Colonic mucosa (tissue), 4 donors: ENCODE measurements at regions not wholly inside any gene's neighbourhood (a gene's known extent, or its start where the extent isn't known, plus 50 kb on each side); places are given as distances from the start of the nearest gene placed in this dataset.

Source experiments
- DNase-seq: peaks from one replicate; pipeline ENCODE4 v3.0.0-alpha.2; 2020
- H3K27ac ChIP-seq: fragments of 200-600 bp; one replicate; pipeline ENCODE4 v1.8.0; 2021
- H3K27me3 ChIP-seq: fragments of 200-600 bp; one replicate; pipeline ENCODE4 v1.8.0; 2021
- H3K36me3 ChIP-seq: fragments of 200-600 bp; one replicate; pipeline ENCODE4 v1.8.0; 2021
- H3K4me1 ChIP-seq: fragments of 200-600 bp; one replicate; pipeline ENCODE4 v1.8.0; 2021; ENCODE audit warnings: mild to moderate bottlenecking
- H3K4me3 ChIP-seq: fragments of 200-600 bp; one replicate; pipeline ENCODE4 v1.8.0; 2021
- H3K9ac ChIP-seq, 2 donors: one replicate each; pipeline ENCODE4 v1.7.0; 2013; ENCODE audit warnings: control low read depth in 2 of 2, low read depth in 2 of 2, low read length in 2 of 2
- H3K9me3 ChIP-seq: fragments of 200-600 bp; one replicate; pipeline ENCODE4 v1.8.0; 2021
- intact Hi-C: fragments of 100-400 bp; cut with DNase I; formaldehyde crosslinking; loops from one replicate; pipeline ENCODE4 v1.14.1; 2022
- TF ChIP-seq, protein P1 (sequence below): fragments of 200-600 bp; IDR thresholded peaks from one replicate; pipeline ENCODE4 v1.8.0; 2022; ENCODE audit warnings: antibody characterized with exemption, mild to moderate bottlenecking
- donor health status: healthy.
- donor health status: DM: no; HTN: no; CAD: no.
- donor health status: DM: no; HTN: no; CAD: no.

DNA sequence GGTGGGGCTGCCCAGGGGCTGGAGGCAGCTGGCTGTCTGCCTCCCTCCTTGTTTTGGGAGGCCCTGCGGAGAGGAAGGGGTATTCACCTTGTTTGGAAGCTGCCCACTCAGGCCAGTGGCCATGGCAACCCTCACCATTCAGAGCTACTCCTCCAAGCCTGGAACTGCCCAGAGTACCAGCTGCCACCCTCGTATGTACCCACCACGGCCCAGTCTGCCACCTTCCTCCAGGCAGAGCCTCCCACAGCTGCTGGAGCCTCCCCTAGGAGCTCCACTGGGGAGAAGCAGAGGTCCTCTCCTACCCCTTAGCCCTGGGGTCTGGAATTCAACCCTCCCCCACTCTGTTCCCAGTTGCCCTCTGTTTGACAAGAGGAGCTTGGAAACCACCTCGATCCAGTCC is 90.7 kb downstream of the AXIN2 start:
- Histone ChIP-seq H3K4me3 (no peak overlapping the region), H3K4me1 (no peaks in the 10 kb centered on the region), H3K27me3 (no peaks in the 10 kb centered on the region), H3K36me3 (no peaks in the 10 kb centered on the region), H3K27ac (no peak overlapping the region), H3K9ac (no peak overlapping the region), H3K9me3 (no peaks in the 10 kb centered on the region)
- TF ChIP-seq, protein P1, sequence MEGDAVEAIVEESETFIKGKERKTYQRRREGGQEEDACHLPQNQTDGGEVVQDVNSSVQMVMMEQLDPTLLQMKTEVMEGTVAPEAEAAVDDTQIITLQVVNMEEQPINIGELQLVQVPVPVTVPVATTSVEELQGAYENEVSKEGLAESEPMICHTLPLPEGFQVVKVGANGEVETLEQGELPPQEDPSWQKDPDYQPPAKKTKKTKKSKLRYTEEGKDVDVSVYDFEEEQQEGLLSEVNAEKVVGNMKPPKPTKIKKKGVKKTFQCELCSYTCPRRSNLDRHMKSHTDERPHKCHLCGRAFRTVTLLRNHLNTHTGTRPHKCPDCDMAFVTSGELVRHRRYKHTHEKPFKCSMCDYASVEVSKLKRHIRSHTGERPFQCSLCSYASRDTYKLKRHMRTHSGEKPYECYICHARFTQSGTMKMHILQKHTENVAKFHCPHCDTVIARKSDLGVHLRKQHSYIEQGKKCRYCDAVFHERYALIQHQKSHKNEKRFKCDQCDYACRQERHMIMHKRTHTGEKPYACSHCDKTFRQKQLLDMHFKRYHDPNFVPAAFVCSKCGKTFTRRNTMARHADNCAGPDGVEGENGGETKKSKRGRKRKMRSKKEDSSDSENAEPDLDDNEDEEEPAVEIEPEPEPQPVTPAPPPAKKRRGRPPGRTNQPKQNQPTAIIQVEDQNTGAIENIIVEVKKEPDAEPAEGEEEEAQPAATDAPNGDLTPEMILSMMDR = no peak
- DNase-seq = no peak
- intact Hi-C loops = no loop called here

DNA sequence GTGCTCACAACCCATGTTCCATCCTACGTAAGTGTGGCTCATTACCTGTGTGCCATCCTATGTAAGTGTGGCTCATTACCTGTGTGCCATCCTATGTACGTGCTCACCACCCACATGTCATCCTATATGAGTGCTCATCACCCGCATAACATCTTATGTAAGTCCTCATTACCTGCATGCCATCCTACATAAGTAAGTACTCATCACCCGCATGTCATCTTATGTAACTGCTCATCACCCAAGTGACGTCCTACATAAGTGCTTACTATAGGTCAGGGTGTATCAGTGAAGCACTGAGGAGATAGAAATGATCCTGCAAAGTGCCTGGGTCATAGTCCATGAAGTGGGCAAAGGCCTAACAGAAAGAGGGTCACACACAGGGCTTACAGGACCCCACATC is 93.1 kb downstream of the AXIN2 start:
- H3K27me3 ChIP-seq = no peaks in the 10 kb centered on the region
- no peak for DNase-seq
- no peaks in the 10 kb centered on the region for H3K36me3 ChIP-seq
- H3K9me3 ChIP-seq = no peaks in the 10 kb centered on the region
- H3K9ac ChIP-seq = no peak overlapping the region
- intact Hi-C loops = no loop called here
- H3K4me1 ChIP-seq = no peaks in the 10 kb centered on the region
- H3K27ac ChIP-seq = no peak overlapping the region
- no peak overlapping the region for H3K4me3 ChIP-seq
- TF ChIP-seq, protein P1 = no peak

DNA sequence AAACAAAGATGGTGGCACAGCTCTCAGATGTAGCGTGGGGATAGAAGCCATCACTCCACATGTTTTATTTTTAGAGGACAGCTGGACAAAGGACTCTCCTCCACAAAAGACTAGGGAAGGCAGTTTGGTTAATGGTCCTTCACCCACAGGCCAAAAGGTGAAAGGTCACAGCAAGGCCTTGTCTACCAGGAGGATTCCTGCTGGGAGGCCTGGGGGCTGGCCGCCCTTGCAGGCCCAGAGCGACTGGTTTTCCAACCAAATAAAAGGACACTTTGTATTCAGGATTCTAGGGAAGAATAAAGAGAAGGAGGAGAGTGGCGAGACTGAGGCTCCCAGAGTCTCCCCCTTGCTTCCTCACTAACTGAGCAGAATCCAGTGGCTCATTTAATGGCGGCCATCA is 94.3 kb downstream of the AXIN2 start:
- TF ChIP-seq, protein P1 = no peak
- no peak overlapping the region for H3K4me3 ChIP-seq
- H3K27me3 ChIP-seq = no peaks in the 10 kb centered on the region
- H3K9ac ChIP-seq = no peak overlapping the region
- no peak for DNase-seq
- H3K36me3 ChIP-seq = no peaks in the 10 kb centered on the region
- H3K27ac ChIP-seq = no peak overlapping the region
- intact Hi-C loops = no loop called here
- H3K4me1 ChIP-seq = no peaks in the 10 kb centered on the region
- H3K9me3 ChIP-seq = no peaks in the 10 kb centered on the region

GRCh38 chr17:65466547-65466946 is 94.9 kb downstream of the AXIN2 start:
- Histone ChIP-seq H3K9ac (no peak overlapping the region), H3K27me3 (no peaks in the 10 kb centered on the region), H3K4me3 (no peak overlapping the region), H3K36me3 (no peaks in the 10 kb centered on the region), H3K4me1 (no peaks in the 10 kb centered on the region), H3K9me3 (no peaks in the 10 kb centered on the region), H3K27ac (no peak overlapping the region)
- intact Hi-C loops = no loop called here
- no peak for DNase-seq
- TF ChIP-seq, protein P1 = no peak

- no peaks in the 10 kb centered on the region for H3K9me3 ChIP-seq
- no peak for DNase-seq
- H3K27me3 ChIP-seq = no peaks in the 10 kb centered on the region
- H3K4me1 ChIP-seq = no peaks in the 10 kb centered on the region
- intact Hi-C loops = no loop called here
- TF ChIP-seq, protein P1 = no peak
- no peak overlapping the region for H3K9ac ChIP-seq
- H3K27ac ChIP-seq = no peak overlapping the region
- no peak overlapping the region for H3K4me3 ChIP-seq
- H3K36me3 ChIP-seq = no peaks in the 10 kb centered on the region
These were observed 98.2 kb downstream of the AXIN2 start for GRCh38 chr17:65463242-65463641.
